Colonic mucosa (tissue), 4 donors: ENCODE measurements at regions not wholly inside any gene's neighbourhood (a gene's known extent, or its start where the extent isn't known, plus 50 kb on each side); places are given as distances from the start of the nearest gene placed in this dataset.

ENCODE experiments used
- DNase-seq: peaks from one replicate; pipeline ENCODE4 v3.0.0-alpha.2; 2020
- H3K27ac ChIP-seq: fragments of 200-600 bp; one replicate; pipeline ENCODE4 v1.8.0; 2021
- H3K27me3 ChIP-seq: fragments of 200-600 bp; one replicate; pipeline ENCODE4 v1.8.0; 2021
- H3K36me3 ChIP-seq: fragments of 200-600 bp; one replicate; pipeline ENCODE4 v1.8.0; 2021
- H3K4me1 ChIP-seq: fragments of 200-600 bp; one replicate; pipeline ENCODE4 v1.8.0; 2021; ENCODE audit warnings: mild to moderate bottlenecking
- H3K4me3 ChIP-seq: fragments of 200-600 bp; one replicate; pipeline ENCODE4 v1.8.0; 2021
- H3K9ac ChIP-seq, 2 donors: one replicate each; pipeline ENCODE4 v1.7.0; 2013; ENCODE audit warnings: control low read depth in 2 of 2, low read depth in 2 of 2, low read length in 2 of 2
- H3K9me3 ChIP-seq: fragments of 200-600 bp; one replicate; pipeline ENCODE4 v1.8.0; 2021
- CTCF ChIP-seq: fragments of 200-600 bp; IDR thresholded peaks from one replicate; pipeline ENCODE4 v1.8.0; 2022; ENCODE audit warnings: antibody characterized with exemption, mild to moderate bottlenecking
- intact Hi-C: fragments of 100-400 bp; cut with DNase I; formaldehyde crosslinking; loops from one replicate; pipeline ENCODE4 v1.14.1; 2022
- donor health status: healthy.
- donor health status: DM: no; HTN: no; CAD: no.
- donor health status: DM: no; HTN: no; CAD: no.

GRCh38 chr12:25775968-25776367 lies 182.5 kb upstream of the RASSF8 start:
- Histone ChIP-seq H3K27ac (no peak overlapping the region), H3K4me1 (no peaks in the 10 kb centered on the region), H3K27me3 (no peaks in the 10 kb centered on the region), H3K9me3 (no peaks in the 10 kb centered on the region), H3K36me3 (no peaks in the 10 kb centered on the region), H3K9ac (no peak overlapping the region), H3K4me3 (no peak overlapping the region)
- TF ChIP-seq CTCF: no peak
- intact Hi-C loops: no loop called here
- no peak for DNase-seq

- H3K27me3 ChIP-seq: no peaks in the 10 kb centered on the region
- H3K9ac ChIP-seq: no peak overlapping the region
- intact Hi-C loops: no loop called here
- H3K9me3 ChIP-seq: no peaks in the 10 kb centered on the region
- no peak for DNase-seq
- TF ChIP-seq CTCF: no peak
- H3K4me1 ChIP-seq: no peaks in the 10 kb centered on the region
- no peak overlapping the region for H3K27ac ChIP-seq
- H3K36me3 ChIP-seq: no peaks in the 10 kb centered on the region
- H3K4me3 ChIP-seq: no peak overlapping the region
Measured at GRCh38 chr12:25780771-25781170, 177.7 kb upstream of the RASSF8 start.

GRCh38 chr12:25781232-25781631 lies 177.2 kb upstream of the RASSF8 start:
- no peak overlapping the region for H3K9ac ChIP-seq
- no peaks in the 10 kb centered on the region for H3K9me3 ChIP-seq
- no peak for TF ChIP-seq CTCF
- no peaks in the 10 kb centered on the region for H3K36me3 ChIP-seq
- no peaks in the 10 kb centered on the region for H3K27me3 ChIP-seq
- no peak for DNase-seq
- H3K4me1 ChIP-seq: no peaks in the 10 kb centered on the region
- H3K27ac ChIP-seq: no peak overlapping the region
- intact Hi-C loops: no loop called here
- H3K4me3 ChIP-seq: no peak overlapping the region

GRCh38 chr12:25783566-25783965 lies 174.9 kb upstream of the RASSF8 start:
- no peak for TF ChIP-seq CTCF

GRCh38 chr12:25784669-25785068 lies 173.8 kb upstream of the RASSF8 start:
- Histone ChIP-seq H3K4me1 (no peaks in the 10 kb centered on the region), H3K9ac (no peak overlapping the region), H3K36me3 (no peaks in the 10 kb centered on the region), H3K9me3 (no peaks in the 10 kb centered on the region), H3K4me3 (no peak overlapping the region), H3K27ac (no peak overlapping the region), H3K27me3 (no peaks in the 10 kb centered on the region)
- TF ChIP-seq CTCF: no peak
- DNase-seq: no peak
- intact Hi-C loops: no loop called here

More at GRCh38 chr12:25783566-25783965, 174.9 kb upstream of the RASSF8 start:
- intact Hi-C loops: no loop called here
- DNase-seq: no peak
- Histone ChIP-seq H3K9me3 (no peaks in the 10 kb centered on the region), H3K27ac (no peak overlapping the region), H3K36me3 (no peaks in the 10 kb centered on the region), H3K27me3 (no peaks in the 10 kb centered on the region), H3K4me3 (no peak overlapping the region), H3K9ac (no peak overlapping the region), H3K4me1 (no peaks in the 10 kb centered on the region)

- no peak for DNase-seq
- no peak overlapping the region for H3K27ac ChIP-seq
- no peaks in the 10 kb centered on the region for H3K9me3 ChIP-seq
- H3K36me3 ChIP-seq: no peaks in the 10 kb centered on the region
- TF ChIP-seq CTCF: no peak
- no peak overlapping the region for H3K9ac ChIP-seq
- intact Hi-C loops: no loop called here
- no peaks in the 10 kb centered on the region for H3K27me3 ChIP-seq
- no peaks in the 10 kb centered on the region for H3K4me1 ChIP-seq
- no peak overlapping the region for H3K4me3 ChIP-seq
Measured at GRCh38 chr12:25785134-25785533, 173.3 kb upstream of the RASSF8 start.
